ENCODE measurements at regions not wholly inside any gene's neighbourhood (a gene's known extent, or its start where the extent isn't known, plus 50 kb on each side); places are given as distances from the start of the nearest gene placed in this dataset.

DNA sequence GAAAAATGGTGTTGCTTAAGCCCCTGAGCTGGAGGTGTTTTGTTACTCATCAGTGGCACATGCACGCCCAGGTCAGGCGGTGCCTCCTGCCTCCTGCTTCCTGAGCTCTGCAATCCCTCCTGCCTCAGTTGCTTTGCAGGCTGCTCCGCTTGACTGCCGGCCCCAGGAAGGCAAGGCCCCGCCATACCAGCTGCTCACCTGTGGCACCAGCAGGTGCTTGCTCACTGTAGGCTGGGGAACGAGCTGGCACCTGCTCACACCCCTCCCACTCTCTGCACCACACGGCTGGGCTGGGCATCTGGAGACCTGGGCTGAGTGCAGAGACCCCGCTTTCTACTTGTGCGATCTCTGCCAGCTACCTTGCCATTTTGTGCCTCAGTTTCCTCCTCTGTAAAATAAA, 200.2 kb downstream of the RBFOX3 start:
- TF ChIP-seq CTCF (IDR thresholded peaks at IDR 0.05; ENCODE audit: borderline replicate concordance, extremely low read depth, low read length, poor library complexity, severe bottlenecking) (no peak), EZH2 (IDR thresholded peaks at IDR 0.05; ENCODE audit: borderline replicate concordance, low read depth, low read length, severe bottlenecking) (no peak)

Data from DND-41 (cell line).